HG02970 (cell line): ENCODE measurements at regions not wholly inside any gene's neighbourhood (a gene's known extent, or its start where the extent isn't known, plus 50 kb on each side); places are given as distances from the start of the nearest gene placed in this dataset.

Source experiments
- ATAC-seq: cut with Tn5 transposase; IDR thresholded peaks from one replicate; pipeline ENCODE4 v1.9.1; 2021; ENCODE audit warnings: mild to moderate bottlenecking, moderate library complexity, moderate number of reproducible peaks; ENCODE audit not compliant: unreplicated experiment, low FRiP score

GRCh38 chr2:138831154-138831553, 51.0 kb upstream of the NXPH2 start:
- no peak for ATAC-seq

GRCh38 chr2:138830547-138830946, 50.4 kb upstream of the NXPH2 start:
- no peak for ATAC-seq
